ENCODE measurements at regions not wholly inside any gene's neighbourhood (a gene's known extent, or its start where the extent isn't known, plus 50 kb on each side); places are given as distances from the start of the nearest gene placed in this dataset.

DNA sequence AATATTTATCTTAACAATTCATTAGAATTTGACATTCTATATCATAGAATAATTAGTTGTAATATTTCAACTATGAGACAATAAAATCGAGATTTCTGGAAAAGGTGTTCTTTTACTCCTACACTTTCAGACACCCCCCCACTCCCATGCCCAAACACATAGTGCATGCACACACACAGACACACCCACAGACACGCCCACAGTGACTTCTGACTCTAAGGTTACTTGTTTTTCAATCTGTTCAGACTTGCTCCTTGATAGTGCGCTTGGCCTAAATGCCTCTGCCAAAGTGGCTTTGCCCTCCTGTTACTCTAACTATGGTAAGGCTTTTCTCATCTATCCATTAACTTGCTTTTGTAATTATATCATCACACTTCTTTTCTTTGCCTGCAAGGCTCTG, 144.0 kb upstream of the PPP1R3A start:
- no peaks in the 10 kb centered on the region for H3K4me1 ChIP-seq
- H3K9me3 ChIP-seq, result no peaks in the 10 kb centered on the region
- H3K4me3 ChIP-seq, result no peak overlapping the region
- no peak for TF ChIP-seq POLR2A (IDR thresholded peaks at IDR 0.05)
- TF ChIP-seq, protein P1, sequence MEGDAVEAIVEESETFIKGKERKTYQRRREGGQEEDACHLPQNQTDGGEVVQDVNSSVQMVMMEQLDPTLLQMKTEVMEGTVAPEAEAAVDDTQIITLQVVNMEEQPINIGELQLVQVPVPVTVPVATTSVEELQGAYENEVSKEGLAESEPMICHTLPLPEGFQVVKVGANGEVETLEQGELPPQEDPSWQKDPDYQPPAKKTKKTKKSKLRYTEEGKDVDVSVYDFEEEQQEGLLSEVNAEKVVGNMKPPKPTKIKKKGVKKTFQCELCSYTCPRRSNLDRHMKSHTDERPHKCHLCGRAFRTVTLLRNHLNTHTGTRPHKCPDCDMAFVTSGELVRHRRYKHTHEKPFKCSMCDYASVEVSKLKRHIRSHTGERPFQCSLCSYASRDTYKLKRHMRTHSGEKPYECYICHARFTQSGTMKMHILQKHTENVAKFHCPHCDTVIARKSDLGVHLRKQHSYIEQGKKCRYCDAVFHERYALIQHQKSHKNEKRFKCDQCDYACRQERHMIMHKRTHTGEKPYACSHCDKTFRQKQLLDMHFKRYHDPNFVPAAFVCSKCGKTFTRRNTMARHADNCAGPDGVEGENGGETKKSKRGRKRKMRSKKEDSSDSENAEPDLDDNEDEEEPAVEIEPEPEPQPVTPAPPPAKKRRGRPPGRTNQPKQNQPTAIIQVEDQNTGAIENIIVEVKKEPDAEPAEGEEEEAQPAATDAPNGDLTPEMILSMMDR (IDR thresholded peaks at IDR 0.05), result no peak
- DNase-seq, result no peak
- WGBS, 2 donors, result 42 to 45% methylated on average over 3 of the region's 3 CpGs
- H3K27ac ChIP-seq, result no peak overlapping the region
- no peaks in the 10 kb centered on the region for H3K27me3 ChIP-seq
- intact Hi-C loops (cut with DNase I), result no loop called here
- no peaks in the 10 kb centered on the region for H3K36me3 ChIP-seq

DNA sequence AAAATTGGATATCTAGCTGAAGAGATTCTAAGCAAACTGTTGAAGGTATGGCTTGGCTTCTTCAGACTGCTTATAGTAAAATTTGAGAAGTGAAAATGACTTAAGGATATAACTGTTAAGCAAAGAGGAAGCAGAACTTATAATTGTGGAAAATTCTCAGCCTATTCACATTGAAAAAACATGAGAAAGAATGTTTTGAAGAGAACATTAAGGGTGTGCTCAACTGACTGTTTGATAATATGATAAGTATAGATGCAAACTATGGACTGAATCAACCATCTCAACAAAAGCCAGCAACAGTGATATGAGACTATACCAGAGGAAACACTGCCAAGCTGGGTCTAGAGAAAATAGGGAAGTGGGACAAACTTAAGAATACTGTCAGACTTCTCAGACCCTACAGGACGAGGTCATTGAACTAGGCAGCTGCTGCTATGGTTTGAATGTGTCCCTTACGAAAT, 133.1 kb upstream of the PPP1R3A start:
- intact Hi-C loops (cut with DNase I), result no loop called here
- H3K9me3 ChIP-seq, result no peaks in the 10 kb centered on the region
- H3K36me3 ChIP-seq, result no peaks in the 10 kb centered on the region
- no peaks in the 10 kb centered on the region for H3K4me1 ChIP-seq
- no peak for TF ChIP-seq POLR2A (IDR thresholded peaks at IDR 0.05)
- TF ChIP-seq, protein P1 (IDR thresholded peaks at IDR 0.05), result no peak
- DNase-seq, result no peak
- 33 to 52% methylated on average over 2 of the region's 2 CpGs for whole genome bisulfite sequencing, 2 donors
- no peaks in the 10 kb centered on the region for H3K27me3 ChIP-seq
- no peak overlapping the region for H3K27ac ChIP-seq
- no peak overlapping the region for H3K4me3 ChIP-seq

DNA sequence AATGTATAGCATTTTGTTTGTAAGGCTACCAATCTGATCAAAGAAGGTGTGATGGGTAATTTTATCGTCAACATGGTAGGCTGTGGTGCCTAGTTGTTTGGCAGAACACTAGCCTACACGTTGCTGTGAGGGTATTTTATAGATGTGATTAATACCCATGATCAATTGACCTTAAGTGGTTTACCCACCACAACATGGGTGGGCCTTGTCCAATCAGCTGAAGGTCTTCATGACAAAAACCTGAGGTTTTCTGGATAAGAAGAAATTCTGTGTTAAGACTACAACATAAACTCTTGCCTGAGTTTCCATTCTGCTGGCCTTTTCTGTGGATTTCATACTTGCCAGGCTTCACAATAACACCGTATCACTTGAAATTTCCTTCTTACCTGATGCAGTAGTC, 131.8 kb upstream of the PPP1R3A start:
- intact Hi-C loops (cut with DNase I), result no loop called here
- 73 to 92% methylated on average over 3 of the region's 3 CpGs for WGBS, 2 donors
- TF ChIP-seq POLR2A (IDR thresholded peaks at IDR 0.05), result no peak
- TF ChIP-seq, protein P1 (IDR thresholded peaks at IDR 0.05), result no peak
- Histone ChIP-seq H3K4me3 (no peak overlapping the region), H3K27ac (no peak overlapping the region), H3K27me3 (no peaks in the 10 kb centered on the region), H3K9me3 (no peaks in the 10 kb centered on the region), H3K4me1 (no peaks in the 10 kb centered on the region), H3K36me3 (no peaks in the 10 kb centered on the region)
- no peak for DNase-seq

DNA sequence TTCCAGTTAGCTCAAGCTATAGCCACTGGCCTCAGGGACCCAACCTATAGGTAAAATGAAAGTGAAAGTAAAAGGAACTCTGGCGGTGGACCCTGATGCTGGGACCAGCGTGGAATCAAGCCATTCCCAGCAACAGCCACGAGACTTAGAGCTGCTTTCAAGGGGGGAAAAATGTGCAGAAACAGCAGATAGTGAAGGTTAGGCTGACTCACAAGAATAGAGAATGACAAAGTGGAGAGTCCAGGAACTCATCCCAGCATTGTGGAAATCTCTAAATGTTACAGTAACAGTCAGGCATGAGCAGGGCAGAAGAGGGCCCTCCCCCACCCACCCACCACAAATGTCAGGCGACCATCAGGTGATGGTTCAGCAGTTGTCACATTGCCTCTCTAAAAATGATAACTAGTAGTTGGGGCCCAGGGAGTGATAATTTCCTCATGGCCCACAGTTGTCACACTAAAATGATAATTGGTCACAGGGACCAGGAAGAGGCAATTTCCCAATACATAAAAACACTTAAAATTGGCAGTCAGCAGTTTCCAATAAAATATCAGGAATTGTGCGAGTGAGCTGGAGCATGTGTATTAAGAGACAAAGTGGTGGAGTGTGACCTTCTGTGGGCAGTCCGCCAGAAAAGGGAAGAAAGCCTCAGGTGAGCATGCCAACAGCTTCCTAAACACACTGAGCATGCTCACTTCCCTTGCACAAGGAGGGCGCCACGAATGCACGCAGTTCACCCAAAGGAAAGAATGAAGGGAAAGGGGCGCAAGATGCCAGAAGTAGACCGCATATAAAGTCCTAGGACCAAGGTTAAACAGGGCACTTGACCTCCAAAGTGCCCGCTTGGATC, 129.8 kb upstream of the PPP1R3A start:
- no peak overlapping the region for H3K27ac ChIP-seq
- DNase-seq, result no peak

DNA sequence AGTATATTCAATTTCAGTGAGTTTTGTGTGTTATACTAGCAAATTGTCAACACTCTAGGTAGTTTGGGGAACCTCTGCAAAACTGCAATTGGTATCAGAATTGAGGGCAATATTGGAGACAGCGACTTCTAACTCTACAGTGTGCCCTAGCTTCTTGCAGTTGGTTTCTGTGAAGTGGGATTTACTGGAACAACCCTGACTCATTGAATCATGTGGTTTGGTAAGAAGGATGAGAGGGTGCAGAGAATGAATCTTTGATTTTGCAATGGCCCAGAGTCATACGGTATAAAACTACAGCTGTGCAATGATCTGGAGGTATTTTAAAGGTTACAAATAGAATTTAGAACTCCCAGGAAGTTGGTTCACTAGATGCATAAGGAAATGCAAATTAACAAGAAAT, 129.1 kb upstream of the PPP1R3A start:
- Histone ChIP-seq H3K27ac (no peak overlapping the region), H3K36me3 (no peaks in the 10 kb centered on the region), H3K4me1 (no peaks in the 10 kb centered on the region), H3K4me3 (peak overlapping the region in 1 of 4 donors; percentile 37), H3K9me3 (no peaks in the 10 kb centered on the region), H3K27me3 (no peaks in the 10 kb centered on the region)
- WGBS, 2 donors, result 59 to 67% methylated on average over 2 of the region's 2 CpGs
- TF ChIP-seq, protein P1 (IDR thresholded peaks at IDR 0.05), result no peak
- intact Hi-C loops (cut with DNase I), result no loop called here
- DNase-seq, result no peak

More for the DNA sequence above, 129.8 kb upstream of the PPP1R3A start:
- H3K9me3 ChIP-seq, result no peaks in the 10 kb centered on the region
- H3K36me3 ChIP-seq, result no peaks in the 10 kb centered on the region
- H3K4me1 ChIP-seq, result no peaks in the 10 kb centered on the region
- H3K4me3 ChIP-seq, result peak overlapping the region in 1 of 4 donors; percentile 37
- 76 to 80% methylated on average over 12 of the region's 12 CpGs for WGBS, 2 donors
- TF ChIP-seq POLR2A (IDR thresholded peaks at IDR 0.05), result no peak
- TF ChIP-seq, protein P1 (IDR thresholded peaks at IDR 0.05), result no peak
- no peaks in the 10 kb centered on the region for H3K27me3 ChIP-seq
- intact Hi-C loops (cut with DNase I), result no loop called here

Data from esophagus squamous epithelium (tissue), 5 donors.